ENCODE measurements at regions not wholly inside any gene's neighbourhood (a gene's known extent, or its start where the extent isn't known, plus 50 kb on each side); places are given as distances from the start of the nearest gene placed in this dataset.

DNA sequence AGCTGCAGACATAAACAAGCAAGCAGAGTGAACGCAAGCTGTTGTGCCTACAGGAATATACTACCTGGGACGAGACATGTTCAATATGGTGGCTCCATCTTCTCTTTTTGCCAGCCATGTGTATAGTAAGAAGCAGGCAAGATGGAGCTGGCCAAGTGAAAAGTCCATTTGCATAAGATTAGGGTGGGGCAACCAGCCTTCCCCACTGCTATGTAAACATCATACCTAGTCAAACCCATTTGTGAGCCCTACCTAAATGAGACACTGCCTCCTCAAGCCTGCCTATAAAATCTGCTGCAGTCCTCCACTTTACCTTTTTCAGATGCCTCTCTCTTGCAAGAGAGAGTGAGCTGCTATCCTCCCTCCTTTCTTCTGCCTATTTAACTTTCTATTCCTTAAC lies 370.1 kb upstream of the PMFBP1 start:
- ATAC-seq (ENCODE audit: low FRiP score in 2 of 2) = no peak
- Histone ChIP-seq H3K4me3 (no peak overlapping the region), H3K27me3 (no peaks in the 10 kb centered on the region), H3K36me3 (no peaks in the 10 kb centered on the region), H3K9me3 (no peaks in the 10 kb centered on the region), H3K4me1 (no peaks in the 10 kb centered on the region), H3K27ac (no peak overlapping the region)
- no peak for TF ChIP-seq POLR2AphosphoS5 (IDR thresholded peaks at IDR 0.05)
- TF ChIP-seq EP300 (IDR thresholded peaks at IDR 0.05) = no peak
- no peak for TF ChIP-seq POLR2A (IDR thresholded peaks at IDR 0.05)
- TF ChIP-seq, protein P1, sequence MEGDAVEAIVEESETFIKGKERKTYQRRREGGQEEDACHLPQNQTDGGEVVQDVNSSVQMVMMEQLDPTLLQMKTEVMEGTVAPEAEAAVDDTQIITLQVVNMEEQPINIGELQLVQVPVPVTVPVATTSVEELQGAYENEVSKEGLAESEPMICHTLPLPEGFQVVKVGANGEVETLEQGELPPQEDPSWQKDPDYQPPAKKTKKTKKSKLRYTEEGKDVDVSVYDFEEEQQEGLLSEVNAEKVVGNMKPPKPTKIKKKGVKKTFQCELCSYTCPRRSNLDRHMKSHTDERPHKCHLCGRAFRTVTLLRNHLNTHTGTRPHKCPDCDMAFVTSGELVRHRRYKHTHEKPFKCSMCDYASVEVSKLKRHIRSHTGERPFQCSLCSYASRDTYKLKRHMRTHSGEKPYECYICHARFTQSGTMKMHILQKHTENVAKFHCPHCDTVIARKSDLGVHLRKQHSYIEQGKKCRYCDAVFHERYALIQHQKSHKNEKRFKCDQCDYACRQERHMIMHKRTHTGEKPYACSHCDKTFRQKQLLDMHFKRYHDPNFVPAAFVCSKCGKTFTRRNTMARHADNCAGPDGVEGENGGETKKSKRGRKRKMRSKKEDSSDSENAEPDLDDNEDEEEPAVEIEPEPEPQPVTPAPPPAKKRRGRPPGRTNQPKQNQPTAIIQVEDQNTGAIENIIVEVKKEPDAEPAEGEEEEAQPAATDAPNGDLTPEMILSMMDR (IDR thresholded peaks at IDR 0.05) = no peak
- WGBS, 2 donors = 98 to 100% methylated on average over 2 of the region's 2 CpGs
- DNase-seq = no peak

GRCh38 chr16:72537664-72538063 lies 365.7 kb upstream of the PMFBP1 start:
- ATAC-seq (ENCODE audit: low FRiP score in 2 of 2) = no peak
- no peaks in the 10 kb centered on the region for H3K27me3 ChIP-seq
- no peaks in the 10 kb centered on the region for H3K9me3 ChIP-seq
- no peaks in the 10 kb centered on the region for H3K4me1 ChIP-seq
- no peak overlapping the region for H3K27ac ChIP-seq
- no peak overlapping the region for H3K4me3 ChIP-seq
- no peaks in the 10 kb centered on the region for H3K36me3 ChIP-seq
- TF ChIP-seq POLR2AphosphoS5 (IDR thresholded peaks at IDR 0.05) (no peak), POLR2A (IDR thresholded peaks at IDR 0.05) (no peak), EP300 (IDR thresholded peaks at IDR 0.05) (no peak)
- TF ChIP-seq, protein P1 (IDR thresholded peaks at IDR 0.05) = no peak
- DNase-seq = no peak

DNA sequence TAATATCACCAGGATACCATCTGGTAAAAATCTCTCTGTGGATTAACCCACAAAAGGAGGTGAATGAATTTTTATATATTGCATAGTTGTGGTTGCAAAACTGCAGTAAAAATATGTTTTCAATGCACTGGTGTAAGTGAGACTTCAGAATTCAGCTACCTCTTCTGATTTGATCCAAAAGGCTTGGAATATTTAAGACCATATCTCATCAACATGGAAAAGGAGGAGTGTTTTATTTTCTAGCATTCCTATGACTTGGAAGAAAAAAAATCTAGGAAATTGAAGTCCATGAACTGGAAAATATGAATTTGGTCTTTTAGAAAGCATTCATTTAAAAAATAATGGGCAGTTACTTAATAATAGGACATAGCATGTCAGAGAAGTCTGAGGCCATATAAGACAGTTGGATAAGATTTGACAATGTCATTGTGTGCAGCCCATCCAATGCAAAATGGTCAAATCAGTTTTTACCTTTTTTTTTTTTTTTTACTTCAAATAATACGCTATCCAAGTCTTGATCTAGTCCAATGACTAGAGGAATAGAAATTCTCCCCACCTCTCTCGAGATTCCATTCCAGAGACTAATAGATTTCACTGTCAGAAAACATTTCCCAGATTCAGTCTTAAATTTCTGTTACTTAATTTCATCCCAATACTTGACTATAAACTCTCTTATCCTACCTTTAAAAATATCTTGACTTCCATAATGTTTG lies 364.9 kb upstream of the PMFBP1 start:
- no peak for ATAC-seq (ENCODE audit: low FRiP score in 2 of 2)
- no peak for TF ChIP-seq POLR2AphosphoS5 (IDR thresholded peaks at IDR 0.05)
- no peak for TF ChIP-seq POLR2A (IDR thresholded peaks at IDR 0.05)
- TF ChIP-seq, protein P1 (IDR thresholded peaks at IDR 0.05) = no peak
- TF ChIP-seq EP300 (IDR thresholded peaks at IDR 0.05) = no peak
- Histone ChIP-seq H3K27me3 (no peaks in the 10 kb centered on the region), H3K9me3 (no peaks in the 10 kb centered on the region), H3K36me3 (no peaks in the 10 kb centered on the region), H3K4me3 (no peak overlapping the region), H3K4me1 (no peaks in the 10 kb centered on the region), H3K27ac (no peak overlapping the region)
- DNase-seq = no peak
- WGBS, 2 donors = 87 to 91% methylated on average over 2 of the region's 2 CpGs

GRCh38 chr16:72532906-72533410 lies 361.0 kb upstream of the PMFBP1 start:
- Histone ChIP-seq H3K4me1 (no peaks in the 10 kb centered on the region), H3K27ac (no peak overlapping the region), H3K9me3 (no peaks in the 10 kb centered on the region), H3K36me3 (no peaks in the 10 kb centered on the region), H3K27me3 (no peaks in the 10 kb centered on the region), H3K4me3 (no peak overlapping the region)
- ATAC-seq (ENCODE audit: low FRiP score in 2 of 2) (no peak), DNase-seq (no peak)
- TF ChIP-seq, protein P1 (IDR thresholded peaks at IDR 0.05) = no peak
- TF ChIP-seq EP300 (IDR thresholded peaks at IDR 0.05) (no peak), POLR2A (IDR thresholded peaks at IDR 0.05) (no peak), POLR2AphosphoS5 (IDR thresholded peaks at IDR 0.05) (no peak)
- 63 to 73% methylated on average over 9 of the region's 9 CpGs for WGBS, 2 donors

DNA sequence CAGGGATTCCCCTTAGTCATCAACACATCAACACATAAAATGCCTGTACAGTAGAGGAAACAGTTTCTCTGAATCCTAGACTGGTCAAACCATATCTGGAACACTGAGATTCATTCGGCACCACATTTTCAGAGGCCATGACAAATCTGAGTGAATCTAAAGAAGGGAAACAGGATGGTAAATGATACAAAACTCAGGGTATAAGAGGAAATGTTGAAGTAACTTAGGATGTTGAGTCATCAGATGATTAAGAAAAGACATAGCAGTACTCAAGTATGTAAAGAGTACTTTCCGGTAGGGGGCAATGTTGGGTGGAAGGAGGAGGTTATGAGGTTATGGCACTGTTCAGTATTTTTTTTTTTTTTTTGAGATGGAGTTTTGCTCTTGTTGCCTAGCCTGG lies 358.5 kb upstream of the PMFBP1 start:
- Histone ChIP-seq H3K27ac (no peak overlapping the region), H3K9me3 (no peaks in the 10 kb centered on the region), H3K4me1 (no peaks in the 10 kb centered on the region), H3K36me3 (no peaks in the 10 kb centered on the region), H3K4me3 (no peak overlapping the region), H3K27me3 (no peaks in the 10 kb centered on the region)
- WGBS, 2 donors = 89 to 97% methylated on average over 2 of the region's 2 CpGs
- TF ChIP-seq EP300 (IDR thresholded peaks at IDR 0.05) (no peak), POLR2A (IDR thresholded peaks at IDR 0.05) (no peak), POLR2AphosphoS5 (IDR thresholded peaks at IDR 0.05) (no peak)
- TF ChIP-seq, protein P1 (IDR thresholded peaks at IDR 0.05) = no peak
- DNase-seq = no peak
- ATAC-seq (ENCODE audit: low FRiP score in 2 of 2) = no peak

Data from upper lobe of left lung (tissue), 6 donors.